MM.1S (cell line): ENCODE measurements at regions not wholly inside any gene's neighbourhood (a gene's known extent, or its start where the extent isn't known, plus 50 kb on each side); places are given as distances from the start of the nearest gene placed in this dataset.

Source experiments
- EZH2 ChIP-seq: fragments of 300-600 bp; sonication (generic); optimal IDR thresholded peaks from 2 replicates; pipeline ENCODE3; 2017; ENCODE audit warnings: low read depth, mild to moderate bottlenecking, antibody characterized with exemption, low read length, mixed read lengths
- EZH2phosphoT487 ChIP-seq: fragments of 300-600 bp; sonication (generic); IDR thresholded peaks from 2 replicates; pipeline ENCODE4 v1.6.1; 2018; ENCODE audit warnings: antibody characterized with exemption, low read length
- TF ChIP-seq, protein P1 (sequence below): fragments of 300-600 bp; sonication (generic); IDR thresholded peaks from 2 replicates; pipeline ENCODE4 v1.5.1; 2016; ENCODE audit warnings: antibody characterized with exemption, low read length, mixed read lengths

- TF ChIP-seq, protein P1, sequence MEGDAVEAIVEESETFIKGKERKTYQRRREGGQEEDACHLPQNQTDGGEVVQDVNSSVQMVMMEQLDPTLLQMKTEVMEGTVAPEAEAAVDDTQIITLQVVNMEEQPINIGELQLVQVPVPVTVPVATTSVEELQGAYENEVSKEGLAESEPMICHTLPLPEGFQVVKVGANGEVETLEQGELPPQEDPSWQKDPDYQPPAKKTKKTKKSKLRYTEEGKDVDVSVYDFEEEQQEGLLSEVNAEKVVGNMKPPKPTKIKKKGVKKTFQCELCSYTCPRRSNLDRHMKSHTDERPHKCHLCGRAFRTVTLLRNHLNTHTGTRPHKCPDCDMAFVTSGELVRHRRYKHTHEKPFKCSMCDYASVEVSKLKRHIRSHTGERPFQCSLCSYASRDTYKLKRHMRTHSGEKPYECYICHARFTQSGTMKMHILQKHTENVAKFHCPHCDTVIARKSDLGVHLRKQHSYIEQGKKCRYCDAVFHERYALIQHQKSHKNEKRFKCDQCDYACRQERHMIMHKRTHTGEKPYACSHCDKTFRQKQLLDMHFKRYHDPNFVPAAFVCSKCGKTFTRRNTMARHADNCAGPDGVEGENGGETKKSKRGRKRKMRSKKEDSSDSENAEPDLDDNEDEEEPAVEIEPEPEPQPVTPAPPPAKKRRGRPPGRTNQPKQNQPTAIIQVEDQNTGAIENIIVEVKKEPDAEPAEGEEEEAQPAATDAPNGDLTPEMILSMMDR, result no peak
- TF ChIP-seq EZH2phosphoT487, result no peak
- no peak for TF ChIP-seq EZH2
These were observed 345.3 kb upstream of the NCAM1 start for GRCh38 chr11:112615891-112616290.
